ENCODE measurements at regions not wholly inside any gene's neighbourhood (a gene's known extent, or its start where the extent isn't known, plus 50 kb on each side); places are given as distances from the start of the nearest gene placed in this dataset.

DNA sequence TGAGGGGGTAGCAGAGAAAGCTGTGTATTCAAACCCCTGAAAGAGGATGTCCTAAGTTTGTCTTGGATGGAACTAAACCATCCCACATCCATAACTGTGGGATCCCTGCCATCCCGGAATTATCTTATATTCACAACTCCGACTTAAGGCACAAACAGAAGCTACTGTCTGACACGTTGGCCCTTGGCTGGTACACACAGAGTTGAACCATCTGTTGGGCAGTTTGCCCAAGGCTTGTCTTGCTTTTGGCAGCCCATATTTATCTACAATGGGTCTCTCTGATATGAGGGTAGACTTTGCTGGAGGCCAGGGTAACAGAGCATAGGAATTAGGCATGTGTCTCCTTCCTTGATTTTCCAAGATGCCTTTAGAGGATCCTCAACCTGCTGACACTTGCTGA, 116.6 kb upstream of the PROKR2 start:
- no peak for DNase-seq
- H3K36me3 ChIP-seq (replicated peaks in 1 of 2; ENCODE audit: control extremely low read depth in 1 of 2, control insufficient read depth in 1 of 2, extremely low read depth in 1 of 2, insufficient read depth in 2 of 2, low read length in 1 of 2) = no peaks in the 10 kb centered on the region
- Mint-ChIP-seq H3K4me3 (no peak overlapping the region), H3K4me1 (no peaks in the 10 kb centered on the region), H3K27me3 (peaks cover 25% of the 10 kb centered on the region), H3K9me3 (ENCODE audit: insufficient read depth) (no peaks in the 10 kb centered on the region), H3K27ac (no peak overlapping the region)
- H3K79me2 ChIP-seq (ENCODE audit: control insufficient read depth, insufficient read depth, low read length) = no peaks in the 10 kb centered on the region
- CTCF ChIA-PET = no interaction called here
- TF ChIP-seq, protein P1, sequence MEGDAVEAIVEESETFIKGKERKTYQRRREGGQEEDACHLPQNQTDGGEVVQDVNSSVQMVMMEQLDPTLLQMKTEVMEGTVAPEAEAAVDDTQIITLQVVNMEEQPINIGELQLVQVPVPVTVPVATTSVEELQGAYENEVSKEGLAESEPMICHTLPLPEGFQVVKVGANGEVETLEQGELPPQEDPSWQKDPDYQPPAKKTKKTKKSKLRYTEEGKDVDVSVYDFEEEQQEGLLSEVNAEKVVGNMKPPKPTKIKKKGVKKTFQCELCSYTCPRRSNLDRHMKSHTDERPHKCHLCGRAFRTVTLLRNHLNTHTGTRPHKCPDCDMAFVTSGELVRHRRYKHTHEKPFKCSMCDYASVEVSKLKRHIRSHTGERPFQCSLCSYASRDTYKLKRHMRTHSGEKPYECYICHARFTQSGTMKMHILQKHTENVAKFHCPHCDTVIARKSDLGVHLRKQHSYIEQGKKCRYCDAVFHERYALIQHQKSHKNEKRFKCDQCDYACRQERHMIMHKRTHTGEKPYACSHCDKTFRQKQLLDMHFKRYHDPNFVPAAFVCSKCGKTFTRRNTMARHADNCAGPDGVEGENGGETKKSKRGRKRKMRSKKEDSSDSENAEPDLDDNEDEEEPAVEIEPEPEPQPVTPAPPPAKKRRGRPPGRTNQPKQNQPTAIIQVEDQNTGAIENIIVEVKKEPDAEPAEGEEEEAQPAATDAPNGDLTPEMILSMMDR (IDR thresholded peaks at IDR 0.05) = no peak
- no peak overlapping the region for H3K4me2 ChIP-seq (replicated peaks; ENCODE audit: low read depth, low read length, poor library complexity, severe bottlenecking)
- H3K9me3 ChIP-seq (ENCODE audit: control extremely low read depth in 1 of 3, control insufficient read depth in 2 of 3, insufficient read depth in 1 of 3, low read length in 2 of 3) = peaks cover 0 to 5% (median 0%) of the 10 kb centered on the region in 3 donors
- H3K27me3 ChIP-seq (replicated peaks in 1 of 4; ENCODE audit: control extremely low read depth in 1 of 4, control insufficient read depth in 3 of 4, insufficient read depth in 4 of 4, low read length in 3 of 4) = no peaks in the 10 kb centered on the region
- no peak for ATAC-seq (ENCODE audit: low read depth)
- POLR2A ChIA-PET = no interaction called here
- H3K4me3 ChIP-seq (ENCODE audit: control extremely low read depth in 1 of 5, extremely low read depth in 1 of 5, insufficient read depth in 1 of 5, low read depth in 2 of 5, low read length in 4 of 5) = no peak overlapping the region
- intact Hi-C loops (cut with micrococcal nuclease) = no loop called here
- no peak overlapping the region for H3K27ac ChIP-seq (ENCODE audit: low read length in 2 of 2)
- no peaks in the 10 kb centered on the region for H3K4me1 ChIP-seq (ENCODE audit: control insufficient read depth in 2 of 2, insufficient read depth in 2 of 2, low read length in 2 of 2)
- WGBS (ENCODE audit: insufficient coverage) = 97% methylated on average over 3 of the region's 3 CpGs
- no peaks in the 10 kb centered on the region for H4K20me1 ChIP-seq (ENCODE audit: control insufficient read depth, insufficient read depth, low read length, poor library complexity, severe bottlenecking)
- no peak overlapping the region for H2AFZ ChIP-seq (ENCODE audit: insufficient read depth, low read depth, low read length, poor library complexity, severe bottlenecking)
- no peak overlapping the region for H3K9ac ChIP-seq (ENCODE audit: low read length)

DNA sequence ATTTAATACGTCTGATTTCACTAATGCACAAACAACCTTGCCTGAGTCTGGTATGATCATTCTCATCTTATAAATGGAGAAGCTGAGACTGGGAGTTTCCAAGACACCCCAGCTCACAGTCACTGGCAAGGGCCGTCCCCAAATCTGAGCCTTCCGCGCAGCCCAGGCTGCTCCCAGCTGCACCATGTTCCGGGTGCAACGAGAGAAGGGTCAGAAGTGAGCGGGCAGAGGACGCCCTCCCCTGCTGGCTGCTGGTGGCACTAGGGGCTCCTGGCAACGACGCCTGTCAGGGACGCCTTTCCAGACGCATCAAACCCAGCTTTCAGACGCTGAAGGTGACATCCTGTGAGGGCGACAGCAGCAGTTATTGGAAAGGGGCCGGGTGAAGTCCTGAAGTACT, 115.3 kb upstream of the PROKR2 start:
- CTCF ChIA-PET = interaction anchor here (2.2 kb wide), 1 partner anchor 17 kb away, joined by 16 read pairs; no protein-coding TSS in a partner anchor

More for the DNA sequence above, 115.3 kb upstream of the PROKR2 start:
- Histone ChIP-seq H3K4me3 (ENCODE audit: control extremely low read depth in 1 of 5, extremely low read depth in 1 of 5, insufficient read depth in 1 of 5, low read depth in 2 of 5, low read length in 4 of 5) (no peak overlapping the region), H3K36me3 (replicated peaks in 1 of 2; ENCODE audit: control extremely low read depth in 1 of 2, control insufficient read depth in 1 of 2, extremely low read depth in 1 of 2, insufficient read depth in 2 of 2, low read length in 1 of 2) (no peaks in the 10 kb centered on the region), H2AFZ (ENCODE audit: insufficient read depth, low read depth, low read length, poor library complexity, severe bottlenecking) (no peak overlapping the region), H3K27ac (ENCODE audit: low read length in 2 of 2) (no peak overlapping the region), H3K9me3 (ENCODE audit: control extremely low read depth in 1 of 3, control insufficient read depth in 2 of 3, insufficient read depth in 1 of 3, low read length in 2 of 3) (no peaks in the 10 kb centered on the region), H3K4me2 (replicated peaks; ENCODE audit: low read depth, low read length, poor library complexity, severe bottlenecking) (no peak overlapping the region), H3K27me3 (replicated peaks in 1 of 4; ENCODE audit: control extremely low read depth in 1 of 4, control insufficient read depth in 3 of 4, insufficient read depth in 4 of 4, low read length in 3 of 4) (no peaks in the 10 kb centered on the region), H3K4me1 (ENCODE audit: control insufficient read depth in 2 of 2, insufficient read depth in 2 of 2, low read length in 2 of 2) (no peaks in the 10 kb centered on the region), H3K79me2 (ENCODE audit: control insufficient read depth, insufficient read depth, low read length) (no peaks in the 10 kb centered on the region), H3K9ac (ENCODE audit: low read length) (no peak overlapping the region), H4K20me1 (ENCODE audit: control insufficient read depth, insufficient read depth, low read length, poor library complexity, severe bottlenecking) (no peaks in the 10 kb centered on the region)
- ATAC-seq (ENCODE audit: low read depth) = no peak
- DNase-seq = no peak
- Mint-ChIP-seq H3K4me3 (no peak overlapping the region), H3K27ac (no peak overlapping the region), H3K27me3 (peaks cover 25% of the 10 kb centered on the region), H3K9me3 (ENCODE audit: insufficient read depth) (no peaks in the 10 kb centered on the region), H3K4me1 (no peaks in the 10 kb centered on the region)
- TF ChIP-seq, protein P1 (IDR thresholded peaks at IDR 0.05) = no peak
- TF ChIP-seq EZH2 (IDR thresholded peaks at IDR 0.05; ENCODE audit: borderline replicate concordance, insufficient read depth, low read depth, low read length, poor library complexity, severe bottlenecking) = no peak
- intact Hi-C loops (cut with micrococcal nuclease) = no loop called here
- POLR2A ChIA-PET = no interaction called here
- WGBS (ENCODE audit: insufficient coverage) = 89% methylated on average over 14 of the region's 15 CpGs
